ENCODE measurements at regions not wholly inside any gene's neighbourhood (a gene's known extent, or its start where the extent isn't known, plus 50 kb on each side); places are given as distances from the start of the nearest gene placed in this dataset.

- Histone ChIP-seq H3K4me1 (ENCODE audit: control insufficient read depth, extremely low read depth, insufficient read depth, low read length) (no peaks in the 10 kb centered on the region), H3K27me3 (ENCODE audit: control insufficient read depth, extremely low read depth, insufficient read depth, low read length) (no peaks in the 10 kb centered on the region), H3K27ac (ENCODE audit: control insufficient read depth, insufficient read depth, low read length) (no peak overlapping the region), H3K9ac (ENCODE audit: control insufficient read depth, extremely low read depth, insufficient read depth, low read length) (no peak overlapping the region), H3K4me2 (ENCODE audit: control insufficient read depth, extremely low read depth, insufficient read depth, low read depth, low read length) (no peak overlapping the region), H3K79me2 (ENCODE audit: control insufficient read depth, insufficient read depth, low read length) (no peaks in the 10 kb centered on the region), H3K36me3 (ENCODE audit: control insufficient read depth in 2 of 2, extremely low read depth in 1 of 2, insufficient read depth in 2 of 2, low read length in 2 of 2) (no peaks in the 10 kb centered on the region), H2AFZ (ENCODE audit: control insufficient read depth, low read length) (no peak overlapping the region), H3K9me1 (ENCODE audit: control insufficient read depth, extremely low read depth, insufficient read depth, low read length) (no peaks in the 10 kb centered on the region), H3K4me3 (ENCODE audit: control insufficient read depth in 2 of 3, extremely low read depth in 1 of 3, insufficient read depth in 2 of 3, low read depth in 1 of 3, low read length in 3 of 3) (no peak overlapping the region), H3K9me3 (ENCODE audit: control insufficient read depth, low read depth, low read length) (no peaks in the 10 kb centered on the region), H4K20me1 (ENCODE audit: control insufficient read depth, extremely low read depth, insufficient read depth, low read length) (no peaks in the 10 kb centered on the region)
- DNase-seq (ENCODE audit: low read depth, low spot score) (no peak), FAIRE-seq (no peak)
- dilution Hi-C loops (cut with MboI; ENCODE audit: extremely low pct_ligation_motif_present, low sequenced_read_pairs), result no loop called here
- TF ChIP-seq EZH2 (IDR thresholded peaks at IDR 0.05; ENCODE audit: low read length) (no peak), CTCF (optimal IDR thresholded peaks at IDR 0.05 in 1 of 3, IDR thresholded peaks at IDR 0.05 in 1 of 3, conservative IDR thresholded peaks at IDR 0.05 in 1 of 3; ENCODE audit: extremely low read depth in 1 of 3, insufficient read depth in 2 of 3, low read length in 3 of 3) (no peak)
These were observed 812.3 kb upstream of the ALCAM start for GRCh38 chr3:104554425-104554824.

GRCh38 chr3:104555728-104556127 lies 811.0 kb upstream of the ALCAM start:
- Histone ChIP-seq H3K9ac (ENCODE audit: control insufficient read depth, extremely low read depth, insufficient read depth, low read length) (no peak overlapping the region), H3K27me3 (ENCODE audit: control insufficient read depth, extremely low read depth, insufficient read depth, low read length) (no peaks in the 10 kb centered on the region), H3K9me3 (ENCODE audit: control insufficient read depth, low read depth, low read length) (no peaks in the 10 kb centered on the region), H3K4me2 (ENCODE audit: control insufficient read depth, extremely low read depth, insufficient read depth, low read depth, low read length) (no peak overlapping the region), H3K4me3 (ENCODE audit: control insufficient read depth in 2 of 3, extremely low read depth in 1 of 3, insufficient read depth in 2 of 3, low read depth in 1 of 3, low read length in 3 of 3) (no peak overlapping the region), H4K20me1 (ENCODE audit: control insufficient read depth, extremely low read depth, insufficient read depth, low read length) (no peaks in the 10 kb centered on the region), H3K4me1 (ENCODE audit: control insufficient read depth, extremely low read depth, insufficient read depth, low read length) (no peaks in the 10 kb centered on the region), H2AFZ (ENCODE audit: control insufficient read depth, low read length) (no peak overlapping the region), H3K9me1 (ENCODE audit: control insufficient read depth, extremely low read depth, insufficient read depth, low read length) (no peaks in the 10 kb centered on the region), H3K27ac (ENCODE audit: control insufficient read depth, insufficient read depth, low read length) (no peak overlapping the region), H3K36me3 (ENCODE audit: control insufficient read depth in 2 of 2, extremely low read depth in 1 of 2, insufficient read depth in 2 of 2, low read length in 2 of 2) (no peaks in the 10 kb centered on the region), H3K79me2 (ENCODE audit: control insufficient read depth, insufficient read depth, low read length) (no peaks in the 10 kb centered on the region)
- no peak for TF ChIP-seq CTCF (optimal IDR thresholded peaks at IDR 0.05 in 1 of 3, IDR thresholded peaks at IDR 0.05 in 1 of 3, conservative IDR thresholded peaks at IDR 0.05 in 1 of 3; ENCODE audit: extremely low read depth in 1 of 3, insufficient read depth in 2 of 3, low read length in 3 of 3)
- no peak for TF ChIP-seq EZH2 (IDR thresholded peaks at IDR 0.05; ENCODE audit: low read length)
- FAIRE-seq (no peak), DNase-seq (ENCODE audit: low read depth, low spot score) (no peak)
- dilution Hi-C loops (cut with MboI; ENCODE audit: extremely low pct_ligation_motif_present, low sequenced_read_pairs), result no loop called here
